ENCODE measurements at regions not wholly inside any gene's neighbourhood (a gene's known extent, or its start where the extent isn't known, plus 50 kb on each side); places are given as distances from the start of the nearest gene placed in this dataset.

DNA sequence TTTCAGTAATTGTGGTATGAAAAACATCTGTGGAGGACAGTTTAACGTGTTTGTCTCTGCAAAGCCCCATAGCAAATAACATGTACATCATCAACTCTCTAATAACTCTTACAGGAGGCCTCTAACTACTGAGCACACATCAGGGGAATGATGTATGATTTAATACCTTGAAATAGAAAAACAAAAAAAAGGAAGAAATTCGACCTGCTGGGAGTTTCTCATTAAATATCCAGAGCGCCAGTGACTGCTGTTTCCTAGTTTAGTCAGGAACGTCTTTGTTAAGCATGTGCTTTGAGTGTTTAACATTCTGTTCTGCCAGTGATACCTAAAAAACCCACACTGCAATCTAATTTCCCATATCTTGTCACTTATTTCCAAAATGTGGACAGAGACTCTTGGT is 235.4 kb downstream of the PCDH20 start:
- no peaks in the 10 kb centered on the region for H3K9me3 ChIP-seq (replicated peaks in 1 of 2; ENCODE audit: control insufficient read depth in 1 of 2, insufficient read depth in 1 of 2, low read length in 2 of 2)
- WGBS (ENCODE audit: insufficient coverage): 67% methylated on average over 1 of the region's 4 CpGs
- no peaks in the 10 kb centered on the region for H3K4me1 ChIP-seq (ENCODE audit: control insufficient read depth in 1 of 2, insufficient read depth in 2 of 2, low read length in 2 of 2)
- intact Hi-C loops (cut with micrococcal nuclease): no loop called here
- Mint-ChIP-seq H3K36me3 (no peaks in the 10 kb centered on the region), H3K4me3 (no peak overlapping the region), H3K4me1 (no peaks in the 10 kb centered on the region), H3K27ac (no peak overlapping the region), H3K27me3 (ENCODE audit: low read depth in 3 of 3) (no peaks in the 10 kb centered on the region), H3K9me3 (peaks cover 0 to 5% (median 0%) of the 10 kb centered on the region in 7 donors)
- no peak overlapping the region for H3K27ac ChIP-seq (ENCODE audit: low read depth in 1 of 2, low read length in 2 of 2)
- no peaks in the 10 kb centered on the region for H3K79me2 ChIP-seq (ENCODE audit: insufficient read depth, low read length)
- H3K27me3 ChIP-seq (ENCODE audit: control insufficient read depth in 2 of 2, insufficient read depth in 2 of 2, low read length in 2 of 2): no peaks in the 10 kb centered on the region
- no peaks in the 10 kb centered on the region for H4K20me1 ChIP-seq (ENCODE audit: insufficient read depth, low read length)
- H2AFZ ChIP-seq (ENCODE audit: insufficient read depth, low read depth, low read length, poor library complexity, severe bottlenecking): no peak overlapping the region
- H3K36me3 ChIP-seq (replicated peaks in 1 of 2; ENCODE audit: control insufficient read depth in 1 of 2, insufficient read depth in 2 of 2, low read length in 2 of 2): no peaks in the 10 kb centered on the region
- H3K9ac ChIP-seq (ENCODE audit: insufficient read depth, low read length, poor library complexity, severe bottlenecking): no peak overlapping the region
- H3K4me2 ChIP-seq (replicated peaks; ENCODE audit: extremely low read depth, low read length, poor library complexity, severe bottlenecking): no peak overlapping the region
- no peak for TF ChIP-seq CTCF (IDR thresholded peaks at IDR 0.05)
- H3K4me3 ChIP-seq (replicated peaks in 1 of 3; ENCODE audit: low read depth in 2 of 3, low read length in 3 of 3): no peak overlapping the region
- DNase-seq: no peak

DNA sequence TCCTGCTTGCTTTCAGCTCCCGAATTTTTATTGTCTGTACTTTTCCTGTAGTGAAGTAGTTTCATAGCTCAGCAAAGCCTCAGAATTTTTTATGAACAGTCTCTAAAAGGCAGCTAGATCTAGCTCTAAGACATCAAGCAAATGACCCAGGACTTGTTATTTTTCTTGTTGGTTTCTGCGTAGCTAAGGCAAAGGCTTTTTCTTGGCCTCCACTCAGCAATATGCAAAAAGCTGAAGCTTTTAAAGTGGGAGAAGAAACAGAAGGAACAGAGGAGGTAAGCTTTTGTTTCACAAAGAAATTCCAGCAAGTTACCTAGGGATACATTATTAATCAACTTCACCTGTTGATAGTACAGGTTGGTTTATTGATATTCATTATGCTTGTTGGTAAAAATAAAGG is 235.9 kb downstream of the PCDH20 start:
- no peaks in the 10 kb centered on the region for H4K20me1 ChIP-seq (ENCODE audit: insufficient read depth, low read length)
- no peaks in the 10 kb centered on the region for H3K27me3 Mint-ChIP-seq (ENCODE audit: low read depth in 3 of 3)
- H3K4me3 Mint-ChIP-seq: no peak overlapping the region
- no CpG with 5 or more reads among the region's 2 CpGs for WGBS (ENCODE audit: insufficient coverage)
- H3K9ac ChIP-seq (ENCODE audit: insufficient read depth, low read length, poor library complexity, severe bottlenecking): no peak overlapping the region
- H3K9me3 ChIP-seq (replicated peaks in 1 of 2; ENCODE audit: control insufficient read depth in 1 of 2, insufficient read depth in 1 of 2, low read length in 2 of 2): no peaks in the 10 kb centered on the region
- H2AFZ ChIP-seq (ENCODE audit: insufficient read depth, low read depth, low read length, poor library complexity, severe bottlenecking): no peak overlapping the region
- H3K36me3 ChIP-seq (replicated peaks in 1 of 2; ENCODE audit: control insufficient read depth in 1 of 2, insufficient read depth in 2 of 2, low read length in 2 of 2): no peaks in the 10 kb centered on the region
- H3K27ac Mint-ChIP-seq: no peak overlapping the region
- H3K4me1 ChIP-seq (ENCODE audit: control insufficient read depth in 1 of 2, insufficient read depth in 2 of 2, low read length in 2 of 2): no peaks in the 10 kb centered on the region
- no peak overlapping the region for H3K4me3 ChIP-seq (replicated peaks in 1 of 3; ENCODE audit: low read depth in 2 of 3, low read length in 3 of 3)
- H3K79me2 ChIP-seq (ENCODE audit: insufficient read depth, low read length): no peaks in the 10 kb centered on the region
- intact Hi-C loops (cut with micrococcal nuclease): no loop called here
- DNase-seq: no peak
- no peaks in the 10 kb centered on the region for H3K36me3 Mint-ChIP-seq
- H3K27ac ChIP-seq (ENCODE audit: low read depth in 1 of 2, low read length in 2 of 2): no peak overlapping the region
- H3K27me3 ChIP-seq (ENCODE audit: control insufficient read depth in 2 of 2, insufficient read depth in 2 of 2, low read length in 2 of 2): no peaks in the 10 kb centered on the region
- H3K4me1 Mint-ChIP-seq: no peaks in the 10 kb centered on the region
- H3K9me3 Mint-ChIP-seq: peaks cover 0 to 5% (median 0%) of the 10 kb centered on the region in 7 donors
- no peak for TF ChIP-seq CTCF (IDR thresholded peaks at IDR 0.05)
- no peak overlapping the region for H3K4me2 ChIP-seq (replicated peaks; ENCODE audit: extremely low read depth, low read length, poor library complexity, severe bottlenecking)

All from CD14-positive monocyte (primary cell).